Ovary (tissue), 7 donors: ENCODE measurements at regions not wholly inside any gene's neighbourhood (a gene's known extent, or its start where the extent isn't known, plus 50 kb on each side); places are given as distances from the start of the nearest gene placed in this dataset.

ENCODE experiments used
- DNase-seq, 5 donors: peaks; one replicate each; pipeline ENCODE4 v3.0.0-alpha.2; 2019 to 2020
- H3K27ac ChIP-seq, 2 donors: fragments of 200-600 bp; one replicate each; pipeline versions ENCODE4 v1.5.1 to v1.8.0; 2019 to 2022
- H3K27me3 ChIP-seq: fragments of 200-600 bp; one replicate; pipeline ENCODE4 v1.8.0; 2022
- H3K36me3 ChIP-seq: fragments of 200-600 bp; sonication (generic); one replicate; pipeline ENCODE4 v1.5.1; 2019
- H3K4me1 ChIP-seq: one replicate; pipeline ENCODE4 v1.8.1; 2013; ENCODE audit warnings: mild to moderate bottlenecking, moderate library complexity; ENCODE audit not compliant: insufficient read depth
- H3K4me3 ChIP-seq: fragments of 200-600 bp; sonication (generic); one replicate; pipeline ENCODE4 v1.5.1; 2017
- H3K9me3 ChIP-seq, 2 donors: fragments of 200-600 bp in 1 of 2; sonication (generic) in 1 of 2; one replicate each; pipeline versions ENCODE4 v1.5.1 to v1.8.1; 2013 to 2019; ENCODE audit warnings: mild to moderate bottlenecking in 1 of 2, moderate library complexity in 1 of 2
- EP300 ChIP-seq: sonication (generic); formaldehyde crosslinking; IDR thresholded peaks from one replicate; pipeline ENCODE4 v1.6.1; 2017; ENCODE audit warnings: antibody characterized with exemption
- POLR2A ChIP-seq: fragments of 450-650 bp; IDR thresholded peaks from one replicate; pipeline ENCODE4 v1.6.1; 2017; ENCODE audit warnings: antibody characterized with exemption, mild to moderate bottlenecking, moderate library complexity
- WGBS, 3 donors: extraction: QIAGEN DNeasy Blood & Tissue Kit in 1 of 3; methylation state at CpG; one replicate each; pipeline versions ENCODE4 v1.1.5 to v1.1.7; 2013 to 2017; 5-methylcytosine and 5-hydroxymethylcytosine counted together
- intact Hi-C, 4 donors: fragments of 100-400 bp; cut with DNase I; formaldehyde crosslinking; loops; one replicate each; pipeline versions ENCODE4 v1.11.0 to v1.15.1; 2022 to 2023
- TF ChIP-seq, protein P1 (sequence below), 3 donors: fragments of 450-650 bp in 2 of 3; fragments of 200-600 bp in 1 of 3; IDR thresholded peaks; one replicate each; pipeline versions ENCODE4 v1.5.1 to v1.8.0; 2016 to 2022; ENCODE audit warnings: antibody characterized with exemption in 3 of 3, mild to moderate bottlenecking in 1 of 3
- donor health status: DM: no; HTN: no; CAD: no; lungs with moderate emphysema.
- donor health status: DM: no; HTN: no; CAD: no.
- donor health status: Bipolar disorder and iron deficiency.
- donor health status: DM: no; HTN: no; CAD: no.
- donor health status: DM: yes; HTN: yes; CAD: no.

DNA sequence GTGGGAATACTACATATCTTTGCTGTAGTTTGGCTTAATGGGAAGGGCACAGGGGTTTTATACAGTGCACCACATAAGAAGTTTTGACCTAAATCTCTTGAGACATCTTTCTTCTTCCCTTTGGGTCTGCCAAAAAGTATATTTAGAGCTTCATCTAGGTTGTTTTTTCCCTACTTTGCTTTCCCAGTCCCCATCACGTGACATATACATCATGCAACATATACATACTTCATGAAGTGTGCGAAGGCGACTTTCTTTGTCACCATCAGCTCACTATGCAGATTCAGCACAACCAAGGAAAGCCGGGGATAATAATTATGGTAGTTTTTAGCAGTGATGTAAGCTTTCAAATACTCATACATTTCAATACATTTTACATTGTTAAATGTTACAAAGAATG, 177.1 kb upstream of the PPP1R3A start:
- intact Hi-C loops, result no loop called here
- TF ChIP-seq, protein P1, sequence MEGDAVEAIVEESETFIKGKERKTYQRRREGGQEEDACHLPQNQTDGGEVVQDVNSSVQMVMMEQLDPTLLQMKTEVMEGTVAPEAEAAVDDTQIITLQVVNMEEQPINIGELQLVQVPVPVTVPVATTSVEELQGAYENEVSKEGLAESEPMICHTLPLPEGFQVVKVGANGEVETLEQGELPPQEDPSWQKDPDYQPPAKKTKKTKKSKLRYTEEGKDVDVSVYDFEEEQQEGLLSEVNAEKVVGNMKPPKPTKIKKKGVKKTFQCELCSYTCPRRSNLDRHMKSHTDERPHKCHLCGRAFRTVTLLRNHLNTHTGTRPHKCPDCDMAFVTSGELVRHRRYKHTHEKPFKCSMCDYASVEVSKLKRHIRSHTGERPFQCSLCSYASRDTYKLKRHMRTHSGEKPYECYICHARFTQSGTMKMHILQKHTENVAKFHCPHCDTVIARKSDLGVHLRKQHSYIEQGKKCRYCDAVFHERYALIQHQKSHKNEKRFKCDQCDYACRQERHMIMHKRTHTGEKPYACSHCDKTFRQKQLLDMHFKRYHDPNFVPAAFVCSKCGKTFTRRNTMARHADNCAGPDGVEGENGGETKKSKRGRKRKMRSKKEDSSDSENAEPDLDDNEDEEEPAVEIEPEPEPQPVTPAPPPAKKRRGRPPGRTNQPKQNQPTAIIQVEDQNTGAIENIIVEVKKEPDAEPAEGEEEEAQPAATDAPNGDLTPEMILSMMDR (IDR thresholded peaks at IDR 0.05), result no peak
- TF ChIP-seq EP300, result no peak
- TF ChIP-seq POLR2A, result no peak
- 90% methylated on average over 4 of the region's 4 CpGs for WGBS, 3 donors
- H3K9me3 ChIP-seq, result no peaks in the 10 kb centered on the region
- H3K4me3 ChIP-seq, result no peak overlapping the region
- no peaks in the 10 kb centered on the region for H3K27me3 ChIP-seq
- DNase-seq, result no peak
- H3K27ac ChIP-seq, result no peak overlapping the region
- no peaks in the 10 kb centered on the region for H3K36me3 ChIP-seq
- H3K4me1 ChIP-seq, result no peaks in the 10 kb centered on the region

DNA sequence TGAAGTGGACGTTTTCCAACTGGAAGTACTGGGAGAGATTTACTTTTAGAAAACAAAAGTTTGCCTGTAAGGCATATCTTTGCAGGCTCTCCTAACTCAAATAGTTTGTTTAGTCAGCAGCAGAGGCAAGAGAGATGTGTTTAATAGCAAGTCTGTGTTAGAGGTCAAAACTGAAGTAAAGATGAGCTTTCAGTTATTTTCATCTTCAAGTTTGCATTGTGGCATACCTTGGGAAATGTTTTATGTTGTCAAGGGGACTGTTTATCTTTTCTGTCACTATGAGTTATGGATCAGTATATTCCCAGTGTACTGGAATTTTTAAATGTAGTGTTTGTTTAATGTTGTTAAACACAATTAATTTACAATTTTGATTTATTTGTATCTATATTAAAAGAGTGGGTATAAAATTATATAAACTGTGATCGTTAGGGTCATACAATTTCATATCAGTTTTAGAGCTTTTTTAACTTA, 169.7 kb upstream of the PPP1R3A start:
- H3K27ac ChIP-seq, result no peak overlapping the region
- H3K4me1 ChIP-seq, result no peaks in the 10 kb centered on the region
- TF ChIP-seq, protein P1 (IDR thresholded peaks at IDR 0.05), result no peak
- TF ChIP-seq POLR2A, result no peak
- TF ChIP-seq EP300, result no peak
- 52 to 63% (median 58%) methylated on average over 2 of the region's 2 CpGs for WGBS, 3 donors
- intact Hi-C loops, result loop anchor here in 1 of 4 donors (10.0 kb wide), 2 partner anchors 326 to 836 kb away; partner anchors contain the start of genes FOXP2 and MDFIC
- no peaks in the 10 kb centered on the region for H3K9me3 ChIP-seq
- no peaks in the 10 kb centered on the region for H3K27me3 ChIP-seq
- no peaks in the 10 kb centered on the region for H3K36me3 ChIP-seq
- DNase-seq, result no peak
- peak overlapping the region; percentile 80 for H3K4me3 ChIP-seq

DNA sequence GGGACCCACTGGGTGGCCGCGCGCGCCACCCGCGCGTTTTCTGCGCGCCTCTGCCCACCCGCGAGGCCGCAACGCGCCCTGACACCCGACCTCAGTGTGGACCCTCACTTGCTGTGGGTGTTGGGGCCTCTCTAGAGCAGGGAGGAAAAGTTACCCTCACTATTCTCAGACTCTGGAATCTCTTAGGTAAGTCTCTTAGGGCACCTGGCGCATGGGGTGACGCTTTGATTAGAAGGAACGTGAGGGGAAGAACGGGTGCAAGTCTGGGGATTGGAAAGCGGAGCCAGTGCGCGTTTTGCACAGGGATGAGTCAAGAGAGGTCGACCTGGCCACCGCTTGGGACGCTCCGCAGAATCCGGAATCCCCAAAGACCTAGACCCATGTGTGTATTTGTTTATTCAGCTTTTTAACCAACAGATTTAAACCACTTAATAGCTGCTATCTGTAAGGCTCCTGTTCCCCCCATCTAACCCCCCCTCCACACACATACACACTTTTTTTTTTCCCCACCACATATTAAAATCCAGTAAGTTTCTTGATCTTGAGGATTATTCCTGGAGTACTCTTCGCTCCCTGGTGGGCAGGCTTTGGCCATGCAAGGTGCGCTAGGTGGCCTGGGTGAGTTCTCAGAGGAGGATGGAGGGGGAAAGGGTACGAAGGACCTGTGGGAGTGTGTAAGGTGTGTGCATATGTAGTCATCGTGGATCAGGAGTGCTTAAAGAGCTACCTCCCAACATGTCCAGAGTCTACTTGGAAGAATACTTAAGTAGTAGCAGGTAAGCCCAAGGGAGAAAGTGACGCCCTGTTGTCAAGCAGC, 169.1 kb upstream of the PPP1R3A start:
- DNase-seq, result peak in 4 of 5 donors; percentile 18 to 45 (median 40)
- no peaks in the 10 kb centered on the region for H3K36me3 ChIP-seq
- TF ChIP-seq EP300 (no peak), POLR2A (no peak)
- TF ChIP-seq, protein P1 (IDR thresholded peaks at IDR 0.05), result no peak
- H3K4me3 ChIP-seq, result peak overlapping the region; percentile 80
- H3K27ac ChIP-seq, result no peak overlapping the region
- no peaks in the 10 kb centered on the region for H3K27me3 ChIP-seq
- H3K9me3 ChIP-seq, result no peaks in the 10 kb centered on the region
- WGBS, 3 donors, result 27 to 34% (median 28%) methylated on average over 25 to 32 of the region's 32 CpGs
- no peaks in the 10 kb centered on the region for H3K4me1 ChIP-seq
- intact Hi-C loops, result loop anchor here in 1 of 4 donors (10.0 kb wide), 2 partner anchors 327 to 837 kb away; partner anchors contain the start of genes FOXP2 and MDFIC

DNA sequence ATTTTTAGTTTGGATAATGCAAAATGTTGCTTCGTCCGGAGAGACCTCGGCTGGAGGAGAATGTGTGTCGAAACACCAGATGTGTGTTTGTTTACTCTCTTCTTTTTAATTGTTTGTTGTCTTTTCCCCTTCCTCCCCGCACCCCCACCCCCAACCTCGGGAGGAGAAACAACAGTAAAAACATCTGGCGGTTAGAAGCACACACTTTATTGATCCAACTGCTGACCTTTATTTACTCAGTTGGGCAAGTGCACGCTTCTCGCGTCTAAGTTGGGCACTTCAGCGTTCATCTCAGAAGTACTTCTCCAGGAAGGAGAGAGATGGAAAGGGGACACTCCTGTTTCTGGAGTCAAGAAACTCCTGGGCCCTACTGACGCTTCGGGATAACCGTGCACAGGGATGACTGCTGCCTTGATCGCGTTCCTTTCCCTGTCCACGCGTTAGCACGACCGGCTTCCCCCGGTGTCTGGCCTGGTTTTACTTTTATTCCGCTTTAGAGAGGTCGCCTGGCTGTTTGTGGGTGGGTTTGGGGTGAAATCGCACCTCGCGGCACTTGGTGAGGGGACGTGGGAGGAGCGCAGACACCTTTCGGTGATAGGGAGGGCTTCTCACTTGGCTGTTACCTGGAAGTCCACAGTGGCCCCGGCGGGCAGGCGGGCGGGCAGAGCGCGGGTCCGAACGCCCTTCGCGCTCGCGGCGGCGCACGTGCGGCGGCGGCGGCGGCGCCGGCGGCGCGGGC, 168.3 kb upstream of the PPP1R3A start:
- Histone ChIP-seq H3K27me3 (no peaks in the 10 kb centered on the region), H3K27ac (peak overlapping the region; percentile 61 to 97), H3K4me1 (no peaks in the 10 kb centered on the region), H3K9me3 (no peaks in the 10 kb centered on the region), H3K4me3 (peak overlapping the region; percentile 80), H3K36me3 (no peaks in the 10 kb centered on the region)
- 1% methylated on average over 38 to 54 of the region's 54 CpGs for WGBS, 3 donors
- intact Hi-C loops, result loop anchor here in 1 of 4 donors (10.0 kb wide), 2 partner anchors 328 to 838 kb away; partner anchors contain the start of genes FOXP2 and MDFIC
- peak; percentile 30 to 52 (median 38) for DNase-seq
- no peak for TF ChIP-seq POLR2A
- TF ChIP-seq EP300, result no peak
- TF ChIP-seq, protein P1 (IDR thresholded peaks at IDR 0.05), result no peak
